HCT116 (cell line): ENCODE measurements at regions not wholly inside any gene's neighbourhood (a gene's known extent, or its start where the extent isn't known, plus 50 kb on each side); places are given as distances from the start of the nearest gene placed in this dataset.
A peak's percentile ranks its signal among the peaks of the same experiment; 100 is the strongest.

ENCODE experiments used
- ATAC-seq: fragments of 200-7000 bp; cut with Tn5 transposase; 2 replicates; pipeline ENCODE4 v1.9.1; 2020; ENCODE audit warnings: mild to moderate bottlenecking, moderate library complexity
- BruUV-seq: library from RNA; stranded (reverse); fragments of 400-500 nt; replicated peaks from 2 replicates; lab custom pipeline; 2021; lab: Mats Ljungman, UMichigan
- CTCF ChIA-PET: fragments of 300-600 bp; sonication (Branson Sonifier 250); formaldehyde crosslinking; loops from one replicate; lab custom pipeline; 2021; ENCODE audit warnings: antibody characterized with exemption; lab: Charles Lee
- POLR2A ChIA-PET: fragments of 300-600, 350-600 bp; sonication (Branson Sonifier 250); formaldehyde crosslinking; loops from one replicate; lab custom pipeline; 2021; ENCODE audit warnings: antibody characterized with exemption; lab: Charles Lee
- RAD21 ChIA-PET, 2 experiments: fragments of 300-600 bp; sonication (Branson Sonifier 250); formaldehyde crosslinking; loops; one replicate each; lab custom pipeline; 2023; ENCODE audit warnings: low total read pairs in 2 of 2; ENCODE audit not compliant: uncharacterized antibody in 2 of 2, unreplicated experiment in 2 of 2, low non-redundant PET in 1 of 2; lab: Charles Lee
- DNase-seq: peaks from one replicate; pipeline ENCODE4 v3.0.0-alpha.2; 2010; ENCODE audit warnings: low read depth, low spot score
- H2AFZ ChIP-seq: fragments of 200-600 bp; shearing (Covaris generic), sonication (generic); 2 replicates; pipeline ENCODE4 v1.6.1; 2017; ENCODE audit warnings: low read depth, mixed run types, mixed read lengths, antibody characterized with exemption, low read length; ENCODE audit not compliant: poor library complexity, severe bottlenecking
- H3K27ac ChIP-seq: 2 replicates; pipeline ENCODE4 v1.5.1; 2012; ENCODE audit warnings: low read depth, low read length
- H3K27me3 ChIP-seq: fragments of 200-600 bp; sonication (generic); 2 replicates; pipeline ENCODE4 v1.6.1; 2016; ENCODE audit warnings: mixed run types, low read length, mixed read lengths; ENCODE audit not compliant: insufficient read depth
- H3K36me3 ChIP-seq, 2 experiments: fragments of 200-500 bp in 1 of 2; fragments of 200-600 bp in 1 of 2; sonication (Bioruptor generic) in 1 of 2; sonication (generic) in 1 of 2; 2 replicates each; pipeline versions ENCODE4 v1.5.1 to v1.6.1; 2014 to 2016; ENCODE audit warnings: low read length in 2 of 2, inconsistent platforms in 1 of 2, mixed read lengths in 1 of 2, mixed run types in 1 of 2; ENCODE audit not compliant: insufficient read depth in 2 of 2, control insufficient read depth in 1 of 2
- H3K4me1 ChIP-seq, 2 experiments: fragments of 200-600 bp in 1 of 2; sonication (generic) in 1 of 2; 2 replicates each; pipeline versions ENCODE4 v1.5.1 to v1.6.1; 2012 to 2017; ENCODE audit warnings: low read length in 2 of 2, inconsistent platforms in 1 of 2, mild to moderate bottlenecking in 1 of 2, mixed read lengths in 1 of 2, mixed run types in 1 of 2, moderate library complexity in 1 of 2; ENCODE audit not compliant: insufficient read depth in 2 of 2, control insufficient read depth in 1 of 2
- H3K4me2 ChIP-seq: fragments of 200-600 bp; sonication (generic); 2 replicates; pipeline ENCODE4 v1.6.1; 2017; ENCODE audit warnings: mixed run types, low read length, mixed read lengths
- H3K4me3 ChIP-seq, 2 experiments: fragments of 200-600 bp in 1 of 2; sonication (generic) in 1 of 2; replicated peaks in 1 of 2; 2 replicates each; pipeline ENCODE4 v1.5.1; 2011 to 2016; ENCODE audit warnings: low read length in 2 of 2, control low read depth in 1 of 2, low read depth in 1 of 2, mild to moderate bottlenecking in 1 of 2, mixed read lengths in 1 of 2, mixed run types in 1 of 2
- H3K79me2 ChIP-seq: fragments of 200-600 bp; sonication (generic); 2 replicates; pipeline ENCODE4 v1.6.1; 2017; ENCODE audit warnings: mild to moderate bottlenecking, mixed run types, low read length, moderate library complexity, mixed read lengths; ENCODE audit not compliant: insufficient read depth
- H3K9ac ChIP-seq: fragments of 200-600 bp; sonication (generic); 2 replicates; pipeline ENCODE4 v1.6.1; 2016; ENCODE audit warnings: low read length, mixed read lengths
- H3K9me2 ChIP-seq: fragments of 200-600 bp; sonication (generic), shearing (Covaris generic); 2 replicates; pipeline ENCODE4 v1.6.1; 2017; ENCODE audit warnings: mixed run types, mild to moderate bottlenecking, moderate library complexity; ENCODE audit not compliant: insufficient read depth
- H3K9me3 ChIP-seq, 2 experiments: fragments of 200-500 bp in 1 of 2; fragments of 200-600 bp in 1 of 2; sonication (Bioruptor generic) in 1 of 2; sonication (generic) in 1 of 2; 2 replicates each; pipeline ENCODE4 v1.6.1; 2014 to 2017; ENCODE audit warnings: low read length in 2 of 2, mixed read lengths in 2 of 2, inconsistent platforms in 1 of 2, low read depth in 1 of 2, mild to moderate bottlenecking in 1 of 2, mixed run types in 1 of 2, moderate library complexity in 1 of 2; ENCODE audit not compliant: control insufficient read depth in 1 of 2, insufficient read depth in 1 of 2
- H4K20me1 ChIP-seq: fragments of 200-600 bp; sonication (generic), shearing (Covaris generic); 2 replicates; pipeline ENCODE4 v1.6.1; 2017; ENCODE audit warnings: mixed run types, mild to moderate bottlenecking, moderate library complexity; ENCODE audit not compliant: insufficient read depth
- CEBPB ChIP-seq: IDR thresholded peaks from 2 replicates; pipeline ENCODE4 v1.6.1; 2012; ENCODE audit warnings: low read depth
- EGR1 ChIP-seq: IDR thresholded peaks from 2 replicates; pipeline ENCODE4 v1.6.1; 2012; ENCODE audit warnings: low read depth
- FOSL1 ChIP-seq: IDR thresholded peaks from 2 replicates; pipeline ENCODE4 v1.6.1; 2012; ENCODE audit warnings: low read depth
- JUND ChIP-seq: IDR thresholded peaks from 2 replicates; pipeline ENCODE4 v1.6.1; 2012
- MAX ChIP-seq: IDR thresholded peaks from 2 replicates; pipeline ENCODE4 v1.6.1; 2012
- POLR2AphosphoS5 ChIP-seq: IDR thresholded peaks from 2 replicates; pipeline ENCODE4 v1.6.1; 2011; ENCODE audit warnings: mild to moderate bottlenecking, low read depth, low read length, moderate library complexity
- RAD21 ChIP-seq: IDR thresholded peaks from 2 replicates; pipeline ENCODE4 v1.6.1; 2012; ENCODE audit warnings: low read depth, mild to moderate bottlenecking
- SP1 ChIP-seq: IDR thresholded peaks from 2 replicates; pipeline ENCODE4 v1.6.1; 2012; ENCODE audit warnings: low read depth
- ZBTB33 ChIP-seq: IDR thresholded peaks from 2 replicates; pipeline ENCODE4 v1.6.1; 2011; ENCODE audit warnings: mild to moderate bottlenecking, low read length, moderate library complexity; ENCODE audit not compliant: insufficient replicate concordance; ENCODE audit errors: extremely low read depth
- intact Hi-C: fragments of 100-400 bp; cut with micrococcal nuclease; formaldehyde crosslinking; loops from 2 replicates; pipeline ENCODE4 v1.10.0; 2022
- TF ChIP-seq, protein P1 (sequence below): IDR thresholded peaks from 2 replicates; pipeline ENCODE4 v1.6.1; 2012
- TF ChIP-seq, protein P2 (sequence below), 3 experiments: fragments of 200-600 bp in 1 of 3; sonication (generic) in 1 of 3; IDR thresholded peaks in 2 of 3; conservative IDR thresholded peaks in 1 of 3; 2 replicates each; pipeline ENCODE4 v1.5.1; 2012 to 2017; ENCODE audit warnings: low read depth in 2 of 3, low read length in 2 of 3, antibody characterized with exemption in 1 of 3, borderline replicate concordance in 1 of 3, control low read depth in 1 of 3, mild to moderate bottlenecking in 1 of 3, mixed read lengths in 1 of 3, mixed run types in 1 of 3, moderate library complexity in 1 of 3; ENCODE audit not compliant: insufficient read depth in 1 of 3
- TF ChIP-seq, protein P3 (sequence below): IDR thresholded peaks from 2 replicates; pipeline ENCODE4 v1.6.1; 2012; ENCODE audit warnings: low read depth

GRCh38 chr10:130341356-130341755 lies 205.2 kb downstream of the GLRX3 start:
- ChIA-PET CTCF (no interaction called here), RAD21 (no interaction called here)
- Histone ChIP-seq H3K4me1 (no peaks in the 10 kb centered on the region), H4K20me1 (no peaks in the 10 kb centered on the region)
- DNase-seq, result no peak
- BruUV-seq, result no TSS peak
- TF ChIP-seq JUND, result no peak
- no peak for TF ChIP-seq SP1
- TF ChIP-seq MAX, result no peak
- TF ChIP-seq POLR2AphosphoS5, result no peak
- no peak for TF ChIP-seq ZBTB33
- TF ChIP-seq RAD21, result peak; percentile 42
- TF ChIP-seq, protein P1, sequence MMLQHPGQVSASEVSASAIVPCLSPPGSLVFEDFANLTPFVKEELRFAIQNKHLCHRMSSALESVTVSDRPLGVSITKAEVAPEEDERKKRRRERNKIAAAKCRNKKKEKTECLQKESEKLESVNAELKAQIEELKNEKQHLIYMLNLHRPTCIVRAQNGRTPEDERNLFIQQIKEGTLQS, result no peak
- no peak for TF ChIP-seq CEBPB
- TF ChIP-seq, protein P2, sequence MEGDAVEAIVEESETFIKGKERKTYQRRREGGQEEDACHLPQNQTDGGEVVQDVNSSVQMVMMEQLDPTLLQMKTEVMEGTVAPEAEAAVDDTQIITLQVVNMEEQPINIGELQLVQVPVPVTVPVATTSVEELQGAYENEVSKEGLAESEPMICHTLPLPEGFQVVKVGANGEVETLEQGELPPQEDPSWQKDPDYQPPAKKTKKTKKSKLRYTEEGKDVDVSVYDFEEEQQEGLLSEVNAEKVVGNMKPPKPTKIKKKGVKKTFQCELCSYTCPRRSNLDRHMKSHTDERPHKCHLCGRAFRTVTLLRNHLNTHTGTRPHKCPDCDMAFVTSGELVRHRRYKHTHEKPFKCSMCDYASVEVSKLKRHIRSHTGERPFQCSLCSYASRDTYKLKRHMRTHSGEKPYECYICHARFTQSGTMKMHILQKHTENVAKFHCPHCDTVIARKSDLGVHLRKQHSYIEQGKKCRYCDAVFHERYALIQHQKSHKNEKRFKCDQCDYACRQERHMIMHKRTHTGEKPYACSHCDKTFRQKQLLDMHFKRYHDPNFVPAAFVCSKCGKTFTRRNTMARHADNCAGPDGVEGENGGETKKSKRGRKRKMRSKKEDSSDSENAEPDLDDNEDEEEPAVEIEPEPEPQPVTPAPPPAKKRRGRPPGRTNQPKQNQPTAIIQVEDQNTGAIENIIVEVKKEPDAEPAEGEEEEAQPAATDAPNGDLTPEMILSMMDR (IDR thresholded peaks at IDR 0.05 in 2 of 3, conservative IDR thresholded peaks at IDR 0.05 in 1 of 3; ENCODE audit: borderline replicate concordance in 1 of 3, insufficient read depth in 1 of 3, low read depth in 2 of 3, low read length in 2 of 3), result peak in 2 of 3 experiments; percentile 53 to 54; a peak in 4 of 6 replicates
- no peak for TF ChIP-seq EGR1
- TF ChIP-seq FOSL1, result no peak
- TF ChIP-seq, protein P3, sequence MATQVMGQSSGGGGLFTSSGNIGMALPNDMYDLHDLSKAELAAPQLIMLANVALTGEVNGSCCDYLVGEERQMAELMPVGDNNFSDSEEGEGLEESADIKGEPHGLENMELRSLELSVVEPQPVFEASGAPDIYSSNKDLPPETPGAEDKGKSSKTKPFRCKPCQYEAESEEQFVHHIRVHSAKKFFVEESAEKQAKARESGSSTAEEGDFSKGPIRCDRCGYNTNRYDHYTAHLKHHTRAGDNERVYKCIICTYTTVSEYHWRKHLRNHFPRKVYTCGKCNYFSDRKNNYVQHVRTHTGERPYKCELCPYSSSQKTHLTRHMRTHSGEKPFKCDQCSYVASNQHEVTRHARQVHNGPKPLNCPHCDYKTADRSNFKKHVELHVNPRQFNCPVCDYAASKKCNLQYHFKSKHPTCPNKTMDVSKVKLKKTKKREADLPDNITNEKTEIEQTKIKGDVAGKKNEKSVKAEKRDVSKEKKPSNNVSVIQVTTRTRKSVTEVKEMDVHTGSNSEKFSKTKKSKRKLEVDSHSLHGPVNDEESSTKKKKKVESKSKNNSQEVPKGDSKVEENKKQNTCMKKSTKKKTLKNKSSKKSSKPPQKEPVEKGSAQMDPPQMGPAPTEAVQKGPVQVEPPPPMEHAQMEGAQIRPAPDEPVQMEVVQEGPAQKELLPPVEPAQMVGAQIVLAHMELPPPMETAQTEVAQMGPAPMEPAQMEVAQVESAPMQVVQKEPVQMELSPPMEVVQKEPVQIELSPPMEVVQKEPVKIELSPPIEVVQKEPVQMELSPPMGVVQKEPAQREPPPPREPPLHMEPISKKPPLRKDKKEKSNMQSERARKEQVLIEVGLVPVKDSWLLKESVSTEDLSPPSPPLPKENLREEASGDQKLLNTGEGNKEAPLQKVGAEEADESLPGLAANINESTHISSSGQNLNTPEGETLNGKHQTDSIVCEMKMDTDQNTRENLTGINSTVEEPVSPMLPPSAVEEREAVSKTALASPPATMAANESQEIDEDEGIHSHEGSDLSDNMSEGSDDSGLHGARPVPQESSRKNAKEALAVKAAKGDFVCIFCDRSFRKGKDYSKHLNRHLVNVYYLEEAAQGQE, result no peak
- TF ChIP-seq, all 23 proteins: peak for 2
- Histone ChIP-seq H3K9me3 (no peaks in the 10 kb centered on the region), H3K9ac (no peak overlapping the region), H3K4me3 (no peak overlapping the region), H3K27ac (no peak overlapping the region), H3K9me2 (no peaks in the 10 kb centered on the region), H3K79me2 (no peaks in the 10 kb centered on the region), H2AFZ (no peak overlapping the region), H3K27me3 (no peaks in the 10 kb centered on the region), H3K36me3 (no peaks in the 10 kb centered on the region), H3K4me2 (no peak overlapping the region)
- ATAC-seq, result peak; percentile 54; the same call in 1 of the 2 replicates
- intact Hi-C loops, result no loop called here
- POLR2A ChIA-PET, result no interaction called here
